IPS DF 4.7 (cell line): ENCODE measurements at regions not wholly inside any gene's neighbourhood (a gene's known extent, or its start where the extent isn't known, plus 50 kb on each side); places are given as distances from the start of the nearest gene placed in this dataset.
A peak's percentile ranks its signal among the peaks of the same experiment; 100 is the strongest.

ENCODE experiments used
- DNase-seq: peaks from one replicate; pipeline ENCODE4 v3.0.0-alpha.2; 2013; ENCODE audit warnings: low spot score; ENCODE audit errors: extremely low read depth

GRCh38 chr9:96089452-96090085 lies 212.4 kb downstream of the HSD17B3 start:
- DNase-seq, result no peak

GRCh38 chr9:96088510-96088909 lies 213.0 kb downstream of the ERCC6L2 start:
- DNase-seq, result no peak

- no peak for DNase-seq
Measured at GRCh38 chr9:96087669-96088299, 212.3 kb downstream of the ERCC6L2 start.

- DNase-seq, result no peak
Measured at GRCh38 chr9:96086936-96087571, 211.6 kb downstream of the ERCC6L2 start.

- DNase-seq, result no peak
Measured at GRCh38 chr9:96085491-96086143, 210.1 kb downstream of the ERCC6L2 start.

GRCh38 chr9:96084331-96084734 lies 208.8 kb downstream of the ERCC6L2 start:
- no peak for DNase-seq

- no peak for DNase-seq
Measured at GRCh38 chr9:96082516-96083232, 207.2 kb downstream of the ERCC6L2 start.

- no peak for DNase-seq
Measured at GRCh38 chr9:96080364-96080763, 204.9 kb downstream of the ERCC6L2 start.

- DNase-seq, result no peak
Measured at GRCh38 chr9:96079779-96080178, 204.3 kb downstream of the ERCC6L2 start.

GRCh38 chr9:96078897-96079490 lies 203.5 kb downstream of the ERCC6L2 start:
- DNase-seq, result no peak

GRCh38 chr9:96075757-96076156 lies 200.3 kb downstream of the ERCC6L2 start:
- DNase-seq, result no peak

- DNase-seq, result no peak
Measured at GRCh38 chr9:96075111-96075510, 199.6 kb downstream of the ERCC6L2 start.

GRCh38 chr9:96073531-96074480 lies 198.3 kb downstream of the ERCC6L2 start:
- no peak for DNase-seq

GRCh38 chr9:96072930-96073329 lies 197.4 kb downstream of the ERCC6L2 start:
- no peak for DNase-seq

- no peak for DNase-seq
Measured at GRCh38 chr9:96071815-96072124, 196.3 kb downstream of the ERCC6L2 start.

- DNase-seq, result peak; percentile 11
Measured at GRCh38 chr9:96071076-96071814, 195.8 kb downstream of the ERCC6L2 start.

GRCh38 chr9:96069629-96070220 lies 194.2 kb downstream of the ERCC6L2 start:
- DNase-seq, result no peak

- no peak for DNase-seq
Measured at GRCh38 chr9:96068511-96068910, 193.0 kb downstream of the ERCC6L2 start.

- no peak for DNase-seq
Measured at GRCh38 chr9:96067600-96067999, 192.1 kb downstream of the ERCC6L2 start.
